ENCODE measurements at regions not wholly inside any gene's neighbourhood (a gene's known extent, or its start where the extent isn't known, plus 50 kb on each side); places are given as distances from the start of the nearest gene placed in this dataset.

DNA sequence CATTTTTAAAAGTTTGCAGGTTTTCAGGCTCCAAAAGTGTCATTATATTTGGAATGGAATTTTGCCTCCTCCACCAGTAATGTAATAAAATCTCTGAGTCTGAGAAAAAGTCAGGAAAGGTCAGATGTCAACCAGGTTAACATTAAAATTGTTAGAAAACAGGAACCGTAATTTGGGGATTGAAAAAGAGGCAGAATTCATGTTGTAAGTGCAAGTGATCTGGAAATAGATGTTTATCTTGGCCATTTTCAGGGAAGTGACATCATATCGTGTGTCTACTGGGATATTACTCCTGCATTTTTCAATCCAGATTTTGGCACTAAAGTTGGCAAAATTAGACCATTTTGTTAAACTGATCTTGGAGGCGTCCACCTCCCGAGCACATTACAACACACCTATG, 428.5 kb upstream of the MGMT start:
- no peak overlapping the region for H3K27ac ChIP-seq
- TF ChIP-seq, protein P1, sequence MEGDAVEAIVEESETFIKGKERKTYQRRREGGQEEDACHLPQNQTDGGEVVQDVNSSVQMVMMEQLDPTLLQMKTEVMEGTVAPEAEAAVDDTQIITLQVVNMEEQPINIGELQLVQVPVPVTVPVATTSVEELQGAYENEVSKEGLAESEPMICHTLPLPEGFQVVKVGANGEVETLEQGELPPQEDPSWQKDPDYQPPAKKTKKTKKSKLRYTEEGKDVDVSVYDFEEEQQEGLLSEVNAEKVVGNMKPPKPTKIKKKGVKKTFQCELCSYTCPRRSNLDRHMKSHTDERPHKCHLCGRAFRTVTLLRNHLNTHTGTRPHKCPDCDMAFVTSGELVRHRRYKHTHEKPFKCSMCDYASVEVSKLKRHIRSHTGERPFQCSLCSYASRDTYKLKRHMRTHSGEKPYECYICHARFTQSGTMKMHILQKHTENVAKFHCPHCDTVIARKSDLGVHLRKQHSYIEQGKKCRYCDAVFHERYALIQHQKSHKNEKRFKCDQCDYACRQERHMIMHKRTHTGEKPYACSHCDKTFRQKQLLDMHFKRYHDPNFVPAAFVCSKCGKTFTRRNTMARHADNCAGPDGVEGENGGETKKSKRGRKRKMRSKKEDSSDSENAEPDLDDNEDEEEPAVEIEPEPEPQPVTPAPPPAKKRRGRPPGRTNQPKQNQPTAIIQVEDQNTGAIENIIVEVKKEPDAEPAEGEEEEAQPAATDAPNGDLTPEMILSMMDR (conservative IDR thresholded peaks at IDR 0.05): no peak

DNA sequence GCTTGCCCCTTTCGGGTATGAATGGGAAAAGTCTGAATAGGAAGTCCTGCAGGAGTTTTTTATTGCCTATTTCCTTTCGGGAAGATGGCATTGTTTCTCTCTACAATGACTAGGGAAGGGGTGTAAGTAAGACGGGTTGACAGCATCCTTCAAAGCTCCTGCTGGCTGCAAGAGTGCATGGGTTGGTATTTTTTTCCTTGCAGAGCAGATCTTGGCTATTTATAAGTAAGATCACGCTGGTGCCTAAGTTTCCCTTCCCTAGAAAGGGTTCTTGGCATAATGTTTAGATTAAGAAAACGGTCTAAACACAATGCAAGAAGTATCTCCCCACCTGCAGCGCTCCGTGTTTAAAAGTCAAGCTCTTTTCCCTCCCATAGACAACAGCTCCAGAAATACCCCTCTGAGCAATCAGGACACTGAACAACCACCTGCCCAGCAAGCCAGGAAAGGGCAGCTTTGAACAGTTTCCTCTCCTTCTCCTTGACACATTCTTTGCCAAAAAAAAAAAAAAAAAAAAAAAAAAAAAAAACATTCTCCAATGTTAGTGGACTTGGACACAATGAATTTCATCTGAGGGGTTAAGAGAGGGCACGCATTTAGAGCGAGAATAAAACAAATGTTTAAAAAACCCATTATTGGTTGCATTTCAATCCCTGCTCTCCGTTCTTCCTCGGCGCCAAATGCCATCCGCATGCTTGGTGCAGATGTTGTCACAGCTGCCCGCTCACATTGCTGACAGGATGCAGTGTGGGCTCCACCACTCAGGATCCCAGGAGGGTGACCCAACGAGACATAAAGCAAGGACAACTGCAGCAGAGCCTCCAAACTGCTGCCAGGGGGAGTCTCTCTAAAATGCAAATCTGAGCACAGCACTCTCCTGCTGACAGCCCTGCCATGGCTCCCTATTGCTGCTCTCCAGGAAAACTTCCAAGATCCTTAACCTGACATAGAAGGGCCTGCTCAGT, 427.4 kb upstream of the MGMT start:
- TF ChIP-seq, protein P1 (conservative IDR thresholded peaks at IDR 0.05): no peak
- no peak overlapping the region for H3K27ac ChIP-seq

DNA sequence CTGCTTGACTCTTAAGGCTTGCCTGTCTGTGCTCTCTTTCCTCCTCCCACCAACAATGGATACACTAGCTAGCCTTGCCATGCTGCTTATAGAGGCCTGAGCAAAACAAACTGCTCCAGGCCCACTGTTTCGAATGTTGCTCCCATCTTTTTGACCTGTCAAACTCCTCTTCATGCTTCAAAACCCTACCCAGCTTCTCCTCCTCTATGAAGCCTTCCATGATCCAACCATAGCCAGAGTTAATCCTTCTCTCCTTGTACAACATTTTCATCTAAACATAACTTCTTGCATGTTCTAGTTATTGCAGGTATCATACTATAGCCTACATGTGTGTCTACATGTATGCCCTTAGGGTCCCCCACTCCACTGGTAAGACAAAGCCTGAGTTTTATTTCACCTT, 426.7 kb upstream of the MGMT start:
- TF ChIP-seq, protein P1 (conservative IDR thresholded peaks at IDR 0.05): no peak
- no peak overlapping the region for H3K27ac ChIP-seq

DNA sequence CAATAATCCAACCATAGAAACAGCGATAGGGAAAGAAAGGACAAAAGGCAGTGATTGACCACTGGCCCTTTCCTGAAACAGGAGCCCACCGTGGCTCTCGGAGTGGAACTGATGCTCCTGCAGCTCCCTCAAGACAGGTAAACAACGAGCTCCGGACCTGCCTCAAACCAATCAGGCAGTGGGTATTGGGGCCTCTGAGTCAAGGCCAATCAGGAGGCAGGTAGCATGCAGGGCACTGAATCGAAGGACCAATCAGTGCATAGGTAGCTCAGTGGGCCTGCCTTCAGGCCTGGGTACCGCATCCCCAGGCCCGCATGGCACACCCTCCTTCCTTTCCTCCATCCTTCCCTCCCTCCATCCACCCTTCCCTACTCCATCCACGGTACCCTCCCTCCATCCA, 425.1 kb upstream of the MGMT start:
- H3K27ac ChIP-seq: no peak overlapping the region
- TF ChIP-seq, protein P1 (conservative IDR thresholded peaks at IDR 0.05): no peak

DNA sequence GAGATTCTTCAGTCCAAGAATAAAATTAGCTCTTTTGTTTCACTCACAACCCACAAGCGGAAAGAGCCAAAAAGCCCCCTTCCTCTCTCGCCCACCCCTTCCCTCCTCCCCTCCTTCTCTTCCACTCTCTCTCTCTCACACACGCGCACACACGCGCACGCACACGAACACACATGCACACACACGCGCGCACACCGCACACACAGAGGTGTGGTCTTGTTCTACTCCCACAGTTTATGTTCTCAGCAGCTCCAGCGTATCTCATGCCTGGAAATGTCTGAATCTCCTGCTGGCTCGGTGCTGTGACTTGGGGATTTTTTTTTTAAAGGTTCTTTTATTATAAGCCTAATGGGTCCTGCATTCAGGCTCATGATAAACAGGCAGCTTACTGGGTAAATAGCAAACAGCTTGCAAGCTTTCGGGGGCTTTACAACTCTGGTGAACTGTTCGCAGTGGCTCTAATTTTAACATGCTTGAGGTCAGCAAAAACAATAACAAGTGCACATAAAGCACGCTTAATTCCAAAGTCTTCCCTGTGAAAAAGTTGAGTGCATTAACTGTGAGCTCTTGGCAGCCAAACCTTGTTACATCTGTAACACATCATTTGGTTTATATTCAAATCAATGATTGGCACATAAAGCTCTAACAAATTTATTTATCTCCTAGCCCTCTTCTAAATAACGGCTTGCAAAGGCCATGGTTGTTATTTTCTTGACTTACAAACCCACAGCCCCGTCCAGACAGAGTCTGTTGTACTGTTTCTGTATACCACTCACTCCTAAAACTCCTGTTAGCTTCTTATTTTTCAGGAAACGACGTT, 424.1 kb upstream of the MGMT start:
- TF ChIP-seq, protein P1 (conservative IDR thresholded peaks at IDR 0.05): no peak
- H3K27ac ChIP-seq: no peak overlapping the region

DNA sequence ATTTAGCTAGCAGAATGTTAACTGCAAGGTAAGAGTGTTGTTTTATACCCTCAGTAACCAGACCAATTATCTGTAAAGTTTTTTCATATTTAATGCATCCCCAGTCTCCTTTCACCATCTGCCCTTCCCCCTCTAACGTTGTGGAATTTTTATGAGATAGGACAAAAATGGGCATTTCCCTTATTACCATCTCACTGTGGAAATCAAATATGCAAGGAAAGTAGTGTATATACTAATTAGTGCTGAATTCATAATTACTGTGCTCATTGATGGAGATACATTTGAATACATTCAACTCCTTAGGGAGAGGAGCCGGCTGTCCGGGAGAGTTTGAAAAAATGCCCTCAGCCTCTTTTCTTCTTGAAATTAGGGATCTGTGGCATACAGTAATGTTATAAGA, 423.4 kb upstream of the MGMT start:
- H3K27ac ChIP-seq: no peak overlapping the region
- TF ChIP-seq, protein P1 (conservative IDR thresholded peaks at IDR 0.05): no peak

DNA sequence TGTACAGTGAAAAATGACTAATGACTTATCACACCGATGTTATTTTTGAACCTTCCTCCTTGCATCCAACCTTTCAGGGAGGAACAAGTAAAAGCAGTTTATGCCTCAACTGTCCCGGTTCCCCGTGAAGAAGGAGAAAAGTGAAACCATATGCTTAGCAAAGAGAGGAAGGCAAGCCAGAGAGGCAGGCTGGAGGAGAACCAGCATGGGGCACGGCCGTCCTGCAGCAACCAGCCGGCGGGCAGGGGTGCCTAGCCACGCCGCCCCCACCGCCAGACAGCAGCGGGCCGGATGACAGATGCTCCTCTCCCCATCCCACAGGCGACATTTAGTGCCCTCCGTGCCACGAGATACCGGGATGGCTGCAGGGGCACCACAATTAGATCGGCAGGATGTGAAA, 421.4 kb upstream of the MGMT start:
- no peak overlapping the region for H3K27ac ChIP-seq
- TF ChIP-seq, protein P1 (conservative IDR thresholded peaks at IDR 0.05): no peak
